HG03439 (cell line): ENCODE measurements at regions not wholly inside any gene's neighbourhood (a gene's known extent, or its start where the extent isn't known, plus 50 kb on each side); places are given as distances from the start of the nearest gene placed in this dataset.

ENCODE experiments used
- ATAC-seq: cut with Tn5 transposase; IDR thresholded peaks from one replicate; pipeline ENCODE4 v1.9.1; 2021; ENCODE audit warnings: mild to moderate bottlenecking, moderate library complexity; ENCODE audit not compliant: unreplicated experiment

DNA sequence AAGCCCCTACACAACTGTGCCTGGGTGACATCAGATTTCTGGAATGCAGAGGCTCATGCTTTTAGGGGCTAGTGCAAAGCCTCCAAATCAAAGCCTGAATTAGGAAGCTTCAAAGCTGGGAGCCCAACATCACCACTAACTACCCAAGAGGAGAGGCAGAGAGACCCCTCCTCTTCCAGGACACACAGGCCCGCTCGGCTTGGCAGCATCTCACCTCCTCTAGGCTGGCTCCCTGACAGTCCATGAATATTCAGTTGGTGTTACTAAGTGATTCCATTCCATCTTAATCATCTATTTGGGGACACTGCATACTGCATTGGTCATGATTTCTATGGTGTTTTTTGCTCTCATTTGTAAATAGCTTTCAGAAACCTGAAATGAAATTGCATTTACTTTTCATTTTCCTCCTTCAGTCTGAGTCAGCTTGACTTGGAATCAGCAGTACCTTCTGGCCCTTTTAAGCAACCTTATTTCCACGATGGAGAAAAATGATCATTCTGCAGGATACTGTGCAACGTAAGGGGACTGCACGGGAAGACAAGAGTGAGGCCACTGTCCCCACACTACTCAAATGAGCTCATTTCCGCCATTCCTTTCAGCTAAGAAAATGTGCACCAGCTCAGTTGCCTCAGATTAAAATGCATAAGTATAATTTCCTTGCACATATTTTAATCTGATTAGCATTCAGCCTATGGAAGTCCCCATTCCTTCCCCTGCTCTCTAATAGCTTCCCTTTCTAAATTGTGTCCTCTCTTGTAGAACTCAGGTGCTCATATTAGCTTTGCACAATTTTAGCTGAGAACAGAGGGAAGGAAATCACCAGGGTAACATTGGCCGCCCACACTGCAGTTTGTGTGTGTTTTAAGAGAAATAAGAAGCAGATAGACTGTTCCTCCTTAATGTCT is 219.9 kb downstream of the RFC3 start:
- ATAC-seq = peak; percentile 47

DNA sequence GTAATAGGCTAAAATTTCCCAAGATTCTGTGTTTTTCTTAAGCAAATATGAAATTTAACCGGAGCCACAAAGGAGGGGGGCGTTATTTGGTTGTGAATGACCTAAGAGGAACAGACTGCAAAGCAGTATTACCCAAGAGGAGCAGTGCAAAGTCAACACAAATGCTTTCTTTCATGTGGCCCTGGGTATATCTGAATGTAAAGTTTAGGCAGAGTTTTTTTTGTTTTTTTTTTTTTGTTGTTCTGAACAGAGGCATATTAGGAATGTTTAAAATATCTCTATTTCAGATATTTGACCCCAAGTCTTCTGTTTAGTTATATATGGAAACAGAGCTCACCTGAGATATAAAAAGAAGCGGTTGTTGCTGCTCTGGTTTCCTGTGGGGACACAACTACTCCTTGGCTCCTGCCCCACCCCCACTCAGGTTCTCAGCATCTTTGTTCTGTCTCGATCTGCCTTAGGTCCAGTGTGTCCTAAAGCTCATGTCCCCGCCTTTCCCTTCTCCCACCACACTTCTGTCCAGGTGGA is 220.7 kb downstream of the RFC3 start:
- ATAC-seq = peak; percentile 28

- ATAC-seq = no peak
Measured at GRCh38 chr13:34039678-34040077, 221.7 kb downstream of the RFC3 start.

DNA sequence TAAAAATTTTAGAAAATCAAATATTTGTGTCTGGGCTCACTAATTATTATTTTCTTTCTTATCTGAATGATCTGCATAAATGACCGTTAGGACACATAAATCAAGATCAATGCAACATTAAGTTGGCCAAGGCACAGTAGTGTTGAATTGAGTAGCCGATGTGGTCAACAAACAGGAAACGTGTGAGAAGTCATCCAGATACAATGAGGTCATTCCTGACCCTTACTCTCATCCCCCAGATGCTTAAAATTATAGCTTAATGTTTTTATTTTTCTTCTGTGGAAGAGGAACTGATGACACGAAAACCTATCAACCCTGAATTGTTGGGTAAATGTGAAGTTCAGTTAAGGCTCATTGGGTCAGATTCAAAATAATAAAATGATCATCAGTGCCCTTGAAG is 222.9 kb downstream of the RFC3 start:
- ATAC-seq = no peak

- no peak for ATAC-seq
Measured at GRCh38 chr13:34044041-34044440, 226.1 kb downstream of the RFC3 start.

- ATAC-seq = no peak
Measured at GRCh38 chr13:34044660-34045080, 226.7 kb downstream of the RFC3 start.

GRCh38 chr13:34046457-34046856 is 228.5 kb downstream of the RFC3 start:
- no peak for ATAC-seq

DNA sequence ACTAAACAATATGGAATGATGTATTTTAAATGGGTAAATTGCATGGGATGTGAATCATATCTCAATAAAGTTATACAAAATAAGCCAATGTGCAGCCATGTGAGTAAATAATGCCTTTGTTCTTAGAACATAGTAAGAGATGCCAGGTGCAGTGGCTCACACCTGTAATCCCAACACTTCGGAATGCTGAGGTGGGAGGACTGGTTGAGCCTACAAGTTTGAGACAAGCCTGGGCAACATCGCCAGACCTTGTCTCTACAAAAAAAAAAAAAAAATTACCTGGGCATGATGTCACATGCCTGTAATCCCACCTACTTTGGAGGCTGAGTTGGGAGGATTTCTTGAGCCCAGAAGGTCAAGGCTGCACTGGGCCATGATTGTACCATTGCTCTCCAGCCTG is 230.7 kb downstream of the RFC3 start:
- no peak for ATAC-seq

- ATAC-seq = no peak
Measured at GRCh38 chr13:34056733-34057258, 238.8 kb downstream of the RFC3 start.

- ATAC-seq = no peak
Measured at GRCh38 chr13:34064456-34065205, 246.7 kb downstream of the RFC3 start.

DNA sequence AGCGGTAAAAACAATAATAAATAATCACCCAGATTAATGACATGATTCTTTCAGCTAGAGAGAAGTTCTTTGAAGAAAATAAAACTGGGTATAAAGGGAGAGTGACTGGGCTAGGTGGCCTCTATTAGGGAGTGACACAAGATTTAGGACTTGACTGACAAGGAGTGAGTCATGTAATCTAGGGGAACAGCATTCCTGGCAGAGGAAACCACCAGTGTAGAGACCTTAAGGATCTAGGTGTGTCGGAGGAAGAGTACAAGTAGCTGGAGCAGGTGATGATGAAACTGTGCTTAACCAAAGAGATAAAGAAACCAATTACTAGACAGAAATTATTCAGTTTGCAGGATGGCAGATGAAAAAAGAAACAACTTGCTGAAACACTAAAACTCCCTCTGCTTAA is 248.0 kb downstream of the RFC3 start:
- ATAC-seq = no peak

DNA sequence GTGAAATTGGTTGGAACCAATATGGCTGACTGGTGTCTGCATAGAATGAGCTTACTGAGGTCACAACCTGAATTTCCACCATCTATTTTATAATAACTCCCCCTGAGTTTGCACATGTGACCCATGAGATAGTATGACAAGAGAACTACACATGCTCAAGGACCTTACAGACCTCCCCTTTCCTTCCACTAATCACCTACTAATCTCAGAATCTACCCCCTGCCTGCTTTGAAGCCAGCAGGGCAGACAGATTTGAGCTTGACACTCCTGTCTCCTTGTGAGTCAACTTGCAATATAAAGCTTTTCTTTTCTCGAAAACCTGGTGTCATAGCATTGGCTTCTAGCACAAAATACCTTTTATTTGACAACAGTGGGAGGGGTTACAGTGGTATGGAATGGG is 248.4 kb downstream of the RFC3 start:
- ATAC-seq = no peak

- no peak for ATAC-seq
Measured at GRCh38 chr13:34070006-34070405, 252.1 kb downstream of the RFC3 start.

GRCh38 chr13:34070544-34071303 is 252.8 kb downstream of the RFC3 start:
- no peak for ATAC-seq

- no peak for ATAC-seq
Measured at GRCh38 chr13:34076319-34076718, 258.4 kb downstream of the RFC3 start.

- ATAC-seq = no peak
Measured at GRCh38 chr13:34076943-34077703, 259.2 kb downstream of the RFC3 start.

DNA sequence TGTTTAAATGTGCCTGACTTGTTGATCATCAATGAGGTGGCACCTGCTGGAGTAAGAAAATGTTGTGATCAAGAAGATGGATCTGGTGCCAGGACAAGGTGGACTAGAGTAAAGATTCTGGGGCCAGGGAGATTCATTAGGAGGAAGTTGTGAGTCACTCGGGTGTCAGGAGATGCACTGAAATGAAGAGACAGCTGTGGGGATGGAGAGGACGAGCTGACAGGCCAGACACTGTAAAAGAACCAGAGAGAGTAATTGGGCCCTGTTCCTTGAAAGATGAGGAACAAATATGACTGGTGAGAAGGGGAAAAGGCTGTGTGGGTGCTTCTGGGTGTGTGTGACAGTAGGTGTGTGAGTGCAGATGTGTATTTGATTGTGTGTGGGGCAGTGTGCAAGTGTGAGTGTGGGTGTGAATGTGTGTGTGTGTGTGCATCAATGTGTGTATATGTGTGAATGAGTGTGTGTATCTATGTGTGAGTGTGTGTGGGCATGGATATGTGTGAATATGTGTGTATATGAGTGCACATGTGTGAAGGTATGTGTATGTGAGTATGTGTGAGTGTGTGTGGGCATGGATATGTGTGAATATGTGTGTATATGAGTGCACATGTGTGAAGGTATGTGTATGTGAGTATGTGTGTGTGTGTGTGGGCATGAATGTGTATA is 260.5 kb downstream of the RFC3 start:
- no peak for ATAC-seq

GRCh38 chr13:34085204-34085603 is 267.3 kb downstream of the RFC3 start:
- ATAC-seq = no peak

- no peak for ATAC-seq
Measured at GRCh38 chr13:34086281-34086680, 268.3 kb downstream of the RFC3 start.

DNA sequence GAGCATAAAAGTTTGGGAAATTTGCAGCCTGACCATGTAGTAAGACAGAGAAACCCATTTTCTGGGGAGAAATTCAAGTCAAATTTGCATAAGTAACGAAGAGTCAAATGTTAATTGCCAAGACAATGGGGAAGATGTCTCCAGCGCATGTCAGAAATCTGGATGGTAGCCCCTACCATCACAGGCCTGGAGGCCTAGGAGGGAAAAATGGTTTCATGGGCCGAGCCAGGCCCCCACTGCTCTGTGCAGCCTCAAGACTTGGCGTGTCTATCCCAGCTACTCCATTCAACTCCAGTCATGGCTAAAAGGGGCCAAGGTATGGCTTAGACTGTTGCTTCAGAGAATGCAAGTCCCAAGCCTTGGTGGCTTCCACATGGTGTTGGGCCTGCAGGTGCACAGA is 269.8 kb downstream of the RFC3 start:
- ATAC-seq = no peak
